H1 (cell line): ENCODE measurements at regions not wholly inside any gene's neighbourhood (a gene's known extent, or its start where the extent isn't known, plus 50 kb on each side); places are given as distances from the start of the nearest gene placed in this dataset.

Experiments
- CTCF ChIA-PET: fragments of 300-600 bp; sonication (Branson Sonifier 250); formaldehyde crosslinking; loops from one replicate; lab custom pipeline; 2021; ENCODE audit not compliant: partially characterized antibody; lab: Charles Lee
- POLR2A ChIA-PET: fragments of 300-600 bp; sonication (Branson Sonifier 250); formaldehyde crosslinking; loops from one replicate; lab custom pipeline; 2021; ENCODE audit warnings: inconsistent platforms; ENCODE audit not compliant: partially characterized antibody; lab: Charles Lee
- DNase-seq, 2 experiments: peaks; one replicate each; pipeline versions ENCODE4 v3.0.0 to v3.0.0-alpha.2; 2010 to 2022; ENCODE audit warnings: low spot score in 2 of 2, low read depth in 1 of 2, mixed read lengths in 1 of 2
- FAIRE-seq: peaks from 2 replicates; lab custom pipeline; 2011; peaks lifted over from hg19 to GRCh38; lab: Jason Lieb, UNC
- H2AFZ ChIP-seq: 2 replicates; pipeline ENCODE4 v1.8.1; 2012; ENCODE audit warnings: low read length, inconsistent platforms
- H2AK5ac ChIP-seq: 2 replicates; pipeline ENCODE4 v1.6.1; 2013; ENCODE audit warnings: low read depth, low read length
- H2BK120ac ChIP-seq: replicated peaks from 2 replicates; pipeline ENCODE3; 2013; ENCODE audit warnings: low read depth, low read length, inconsistent platforms
- H2BK12ac ChIP-seq: 2 replicates; pipeline ENCODE4 v1.6.1; 2013; ENCODE audit warnings: low read depth, low read length
- H2BK15ac ChIP-seq: 2 replicates; pipeline ENCODE4 v1.6.1; 2013; ENCODE audit warnings: low read length
- H2BK20ac ChIP-seq: 2 replicates; pipeline ENCODE4 v1.6.1; 2013; ENCODE audit warnings: low read length
- H2BK5ac ChIP-seq: 2 replicates; pipeline ENCODE4 v1.6.1; 2013; ENCODE audit warnings: low read depth, low read length
- H3K14ac ChIP-seq: 2 replicates; pipeline ENCODE4 v1.6.1; 2013; ENCODE audit warnings: inconsistent platforms; ENCODE audit not compliant: insufficient read length
- H3K18ac ChIP-seq: 2 replicates; pipeline ENCODE4 v1.6.1; 2013; ENCODE audit warnings: low read length; ENCODE audit errors: extremely low read depth
- H3K23ac ChIP-seq: 2 replicates; pipeline ENCODE4 v1.6.1; 2013; ENCODE audit warnings: inconsistent platforms; ENCODE audit not compliant: insufficient read length
- H3K23me2 ChIP-seq: 2 replicates; pipeline ENCODE4 v1.6.1; 2013; ENCODE audit warnings: low read depth, low read length
- H3K27ac ChIP-seq: 2 replicates; pipeline ENCODE4 v1.6.1; 2011; ENCODE audit warnings: low read depth, low read length, inconsistent platforms
- H3K27me3 ChIP-seq, 4 experiments: replicated peaks in 1 of 4; 1 replicate in 1 of 4; 2 replicates in 3 of 4; pipeline versions ENCODE4 v1.6.1 to v1.8.1; 2011 to 2013; ENCODE audit warnings: low read length in 3 of 4, mild to moderate bottlenecking in 3 of 4, inconsistent platforms in 2 of 4, mixed read lengths in 2 of 4, moderate library complexity in 1 of 4; ENCODE audit not compliant: control insufficient read depth in 3 of 4, insufficient read depth in 3 of 4; ENCODE audit errors: extremely low read depth in 1 of 4
- H3K36me3 ChIP-seq, 4 experiments: 2 replicates each; pipeline versions ENCODE4 v1.6.1 to v1.8.1; 2011 to 2013; ENCODE audit warnings: mild to moderate bottlenecking in 4 of 4, low read length in 3 of 4, moderate library complexity in 2 of 4, control low read depth in 1 of 4, inconsistent platforms in 1 of 4; ENCODE audit not compliant: insufficient read depth in 4 of 4, control insufficient read depth in 2 of 4
- H3K4ac ChIP-seq: replicated peaks from 2 replicates; pipeline ENCODE3; 2013; ENCODE audit warnings: low read length, low read depth, mixed read lengths, inconsistent platforms; ENCODE audit not compliant: insufficient read length
- H3K4me1 ChIP-seq, 4 experiments: replicated peaks in 1 of 4; 1 replicate in 1 of 4; 2 replicates in 3 of 4; pipeline versions ENCODE4 v1.6.1 to v1.8.1; 2011 to 2013; ENCODE audit warnings: low read length in 3 of 4, inconsistent platforms in 2 of 4, mixed read lengths in 1 of 4; ENCODE audit not compliant: insufficient read depth in 4 of 4, control insufficient read depth in 3 of 4
- H3K4me2 ChIP-seq, 2 experiments: 2 replicates each; pipeline versions ENCODE4 v1.6.1 to v1.8.1; 2011 to 2013; ENCODE audit warnings: low read depth in 2 of 2, low read length in 2 of 2, control low read depth in 1 of 2, inconsistent platforms in 1 of 2, mild to moderate bottlenecking in 1 of 2; ENCODE audit not compliant: insufficient read depth in 1 of 2
- H3K4me3 ChIP-seq, 4 experiments: fragments of 200-600, 300-600 bp in 1 of 4; sonication (generic), shearing (Covaris generic), sonication (Bioruptor Twin) in 1 of 4; 2 replicates each; pipeline versions ENCODE4 v1.5.1 to v1.8.1; 2011 to 2016; ENCODE audit warnings: low read length in 4 of 4, low read depth in 3 of 4, control low read depth in 2 of 4, inconsistent platforms in 2 of 4, mild to moderate bottlenecking in 2 of 4, mixed read lengths in 1 of 4, moderate library complexity in 1 of 4; ENCODE audit not compliant: insufficient read depth in 2 of 4; ENCODE audit errors: extremely low read depth in 1 of 4
- H3K56ac ChIP-seq: replicated peaks from 2 replicates; pipeline ENCODE3; 2013; ENCODE audit warnings: low read depth, mild to moderate bottlenecking, mixed read lengths, low read length, inconsistent platforms; ENCODE audit not compliant: insufficient read length
- H3K79me1 ChIP-seq: 2 replicates; pipeline ENCODE4 v1.6.1; 2013; ENCODE audit warnings: low read depth, low read length, control low read depth
- H3K79me2 ChIP-seq, 2 experiments: 2 replicates each; pipeline versions ENCODE4 v1.6.1 to v1.8.1; 2012 to 2013; ENCODE audit warnings: low read length in 2 of 2, mild to moderate bottlenecking in 2 of 2, inconsistent platforms in 1 of 2; ENCODE audit not compliant: insufficient read depth in 2 of 2, control insufficient read depth in 1 of 2
- H3K9ac ChIP-seq, 4 experiments: replicated peaks in 1 of 4; 1 replicate in 1 of 4; 2 replicates in 3 of 4; pipeline versions ENCODE4 v1.6.1 to v1.8.1; 2011 to 2013; ENCODE audit warnings: low read depth in 3 of 4, low read length in 3 of 4, control low read depth in 2 of 4, mild to moderate bottlenecking in 2 of 4, moderate library complexity in 2 of 4, inconsistent platforms in 1 of 4; ENCODE audit errors: extremely low read depth in 1 of 4
- H3K9me3 ChIP-seq, 2 experiments: 2 replicates each; pipeline versions ENCODE4 v1.6.1 to v1.8.1; 2012 to 2013; ENCODE audit warnings: mild to moderate bottlenecking in 2 of 2, moderate library complexity in 2 of 2, control low read depth in 1 of 2, inconsistent platforms in 1 of 2, low read depth in 1 of 2, low read length in 1 of 2, mixed read lengths in 1 of 2; ENCODE audit not compliant: insufficient read depth in 2 of 2
- H4K20me1 ChIP-seq, 2 experiments: replicated peaks in 1 of 2; 2 replicates each; pipeline versions ENCODE3 to v1.8.1; 2011 to 2013; ENCODE audit warnings: inconsistent platforms in 2 of 2, low read length in 2 of 2, mild to moderate bottlenecking in 1 of 2; ENCODE audit not compliant: insufficient read depth in 2 of 2, control insufficient read depth in 1 of 2
- H4K5ac ChIP-seq: 2 replicates; pipeline ENCODE4 v1.6.1; 2013; ENCODE audit warnings: low read length, low read depth, mixed read lengths, inconsistent platforms; ENCODE audit not compliant: insufficient read length
- H4K8ac ChIP-seq: 2 replicates; pipeline ENCODE4 v1.8.0; 2013; ENCODE audit warnings: mild to moderate bottlenecking, moderate library complexity, low read length, inconsistent platforms; ENCODE audit not compliant: insufficient read depth; ENCODE audit errors: extremely low read depth
- H4K91ac ChIP-seq: replicated peaks from 2 replicates; pipeline ENCODE3; 2013; ENCODE audit warnings: low read length, mixed read lengths, inconsistent platforms; ENCODE audit not compliant: insufficient read length
- HDAC2 ChIP-seq, 2 experiments: fragments of 300-600 bp in 1 of 2; sonication (generic) in 1 of 2; IDR thresholded peaks; 2 replicates each; pipeline ENCODE4 v1.6.1; 2011 to 2012; ENCODE audit warnings: low read depth in 2 of 2, low read length in 2 of 2, mild to moderate bottlenecking in 2 of 2, moderate library complexity in 2 of 2, borderline replicate concordance in 1 of 2, inconsistent platforms in 1 of 2
- KDM4A ChIP-seq: IDR thresholded peaks from one replicate; pipeline ENCODE4 v1.7.1; 2012; ENCODE audit warnings: low read depth, mild to moderate bottlenecking, moderate library complexity, low read length, inconsistent platforms; ENCODE audit not compliant: severe bottlenecking
- RFX5 ChIP-seq: IDR thresholded peaks from 2 replicates; pipeline ENCODE4 v1.6.1; 2011; ENCODE audit warnings: low read depth, low read length, improper control_type of control experiment, borderline replicate concordance
- SRF ChIP-seq: IDR thresholded peaks from 2 replicates; pipeline ENCODE4 v1.6.1; 2011; ENCODE audit warnings: mild to moderate bottlenecking, low read depth, low read length, moderate library complexity

- no peak overlapping the region for H3K14ac ChIP-seq
- H2BK120ac ChIP-seq = no peak overlapping the region
- H3K23me2 ChIP-seq = no peaks in the 10 kb centered on the region
- no peak for DNase-seq
- no peak overlapping the region for H4K8ac ChIP-seq
- no peaks in the 10 kb centered on the region for H3K79me1 ChIP-seq
- H3K4me1 ChIP-seq = no peaks in the 10 kb centered on the region
- no peak overlapping the region for H3K4me3 ChIP-seq
- H3K23ac ChIP-seq = no peak overlapping the region
- H3K4me2 ChIP-seq = no peak overlapping the region
- no peak overlapping the region for H2BK5ac ChIP-seq
- no peaks in the 10 kb centered on the region for H3K36me3 ChIP-seq
- H4K20me1 ChIP-seq = no peaks in the 10 kb centered on the region
- H3K27me3 ChIP-seq = no peaks in the 10 kb centered on the region
- no peak overlapping the region for H2AFZ ChIP-seq
- H3K18ac ChIP-seq = no peak overlapping the region
- H2BK15ac ChIP-seq = no peak overlapping the region
- no peaks in the 10 kb centered on the region for H3K79me2 ChIP-seq
- POLR2A ChIA-PET = no interaction called here
- TF ChIP-seq HDAC2 (IDR thresholded peaks at IDR 0.05; ENCODE audit: borderline replicate concordance in 1 of 2, low read depth in 2 of 2, low read length in 2 of 2) (no peak), SRF (no peak), KDM4A (no peak), RFX5 (no peak)
- TF ChIP-seq, all 59 proteins: peak for 0
- Histone ChIP-seq H2BK20ac (no peak overlapping the region), H2AK5ac (no peak overlapping the region), H3K9ac (no peak overlapping the region), H4K5ac (no peak overlapping the region), H2BK12ac (no peak overlapping the region), H3K9me3 (peaks cover 3 to 8% of the 10 kb centered on the region in 2 experiments; a peak in 2 of 4 replicates), H3K27ac (no peak overlapping the region), H4K91ac (no peak overlapping the region), H3K4ac (no peak overlapping the region), H3K56ac (no peak overlapping the region)
- no peak for FAIRE-seq
- CTCF ChIA-PET = no interaction called here
Observed at GRCh38 chr15:24318981-24319380, 356.6 kb upstream of the NPAP1 start.
